CD4-positive, alpha-beta T cell treated with Interleukin-1 beta for 1 hour (primary cell): ENCODE measurements at regions not wholly inside any gene's neighbourhood (a gene's known extent, or its start where the extent isn't known, plus 50 kb on each side); places are given as distances from the start of the nearest gene placed in this dataset.

Experiments
- DNase-seq, 2 donors: peaks; one replicate each; pipeline ENCODE4 v3.0.0-alpha.2; 2020 to 2022

DNA sequence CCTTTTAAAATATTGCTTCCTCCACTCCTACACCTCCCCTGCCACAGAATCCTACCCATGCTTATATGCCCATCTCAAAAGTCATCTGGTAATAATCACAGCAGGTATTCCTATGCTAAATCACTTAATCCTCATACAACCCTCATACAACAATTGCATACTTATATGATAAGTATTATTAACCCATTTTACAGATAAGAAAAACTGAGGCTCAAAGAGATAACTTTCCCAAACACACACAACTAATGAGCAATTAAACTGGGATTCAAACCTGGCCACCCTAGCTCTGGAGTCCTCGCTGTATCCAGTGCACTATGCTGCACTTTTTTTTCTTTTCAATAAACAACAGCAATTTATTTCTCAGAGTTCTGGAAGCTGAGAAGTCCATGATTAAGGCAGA lies 99.8 kb upstream of the TSPAN5 start:
- no peak for DNase-seq

DNA sequence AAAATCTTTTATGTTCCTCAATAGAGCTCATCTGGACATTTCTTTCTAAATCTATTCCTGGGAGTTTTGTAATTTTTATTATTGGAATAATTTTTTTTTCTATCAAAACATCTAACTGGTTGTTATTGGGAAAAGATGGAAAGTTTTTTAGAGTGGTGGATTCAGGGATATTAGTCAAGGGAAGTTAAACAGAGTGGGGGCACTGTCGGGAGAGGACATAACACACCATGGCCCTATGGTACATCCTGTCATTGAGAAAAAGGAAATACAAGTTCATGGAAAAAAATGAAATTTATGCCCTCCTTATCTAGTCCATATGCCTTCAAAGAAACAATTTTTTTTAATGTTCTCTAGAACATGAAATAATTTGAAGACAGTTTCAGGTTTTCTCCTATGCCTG lies 96.3 kb upstream of the TSPAN5 start:
- DNase-seq, result no peak

DNA sequence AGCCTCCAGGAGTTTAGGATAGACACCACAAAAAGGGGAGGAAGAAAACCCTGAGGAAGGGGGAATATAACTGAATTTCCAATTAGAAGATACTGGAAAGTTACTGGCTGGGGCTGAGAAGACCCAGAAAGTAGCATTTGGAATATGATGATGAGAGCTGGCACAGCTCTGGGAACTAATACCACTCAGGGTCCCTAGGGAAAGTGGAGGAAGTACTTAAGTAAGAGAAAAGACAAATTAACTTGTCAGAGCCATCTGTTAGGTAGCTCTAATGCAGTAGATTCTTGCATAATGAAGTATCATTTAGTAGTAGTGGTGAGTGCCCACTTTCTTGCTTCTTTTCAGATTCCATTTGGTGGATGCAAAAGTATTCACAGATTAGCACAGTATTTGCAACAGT lies 90.8 kb upstream of the TSPAN5 start:
- DNase-seq, result no peak

DNA sequence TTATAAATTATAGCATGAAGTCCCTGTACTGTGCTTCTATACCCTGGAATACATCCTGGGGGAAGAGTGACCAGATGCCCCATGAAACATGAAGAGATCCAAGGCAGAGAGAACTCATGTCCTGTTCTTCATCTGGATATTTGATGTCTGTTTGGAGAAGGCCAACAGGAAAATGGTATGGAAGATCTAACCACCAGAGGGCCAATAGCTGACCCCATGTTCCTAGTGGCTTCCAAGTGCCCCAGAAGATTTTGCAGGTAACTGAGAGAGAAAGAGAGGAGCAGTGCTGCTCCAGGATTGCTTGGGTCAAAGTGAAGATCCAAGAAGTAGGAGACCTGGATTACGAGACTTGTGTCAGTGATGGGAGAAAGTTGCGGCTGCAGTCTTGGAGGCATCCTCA lies 90.2 kb upstream of the TSPAN5 start:
- no peak for DNase-seq

DNA sequence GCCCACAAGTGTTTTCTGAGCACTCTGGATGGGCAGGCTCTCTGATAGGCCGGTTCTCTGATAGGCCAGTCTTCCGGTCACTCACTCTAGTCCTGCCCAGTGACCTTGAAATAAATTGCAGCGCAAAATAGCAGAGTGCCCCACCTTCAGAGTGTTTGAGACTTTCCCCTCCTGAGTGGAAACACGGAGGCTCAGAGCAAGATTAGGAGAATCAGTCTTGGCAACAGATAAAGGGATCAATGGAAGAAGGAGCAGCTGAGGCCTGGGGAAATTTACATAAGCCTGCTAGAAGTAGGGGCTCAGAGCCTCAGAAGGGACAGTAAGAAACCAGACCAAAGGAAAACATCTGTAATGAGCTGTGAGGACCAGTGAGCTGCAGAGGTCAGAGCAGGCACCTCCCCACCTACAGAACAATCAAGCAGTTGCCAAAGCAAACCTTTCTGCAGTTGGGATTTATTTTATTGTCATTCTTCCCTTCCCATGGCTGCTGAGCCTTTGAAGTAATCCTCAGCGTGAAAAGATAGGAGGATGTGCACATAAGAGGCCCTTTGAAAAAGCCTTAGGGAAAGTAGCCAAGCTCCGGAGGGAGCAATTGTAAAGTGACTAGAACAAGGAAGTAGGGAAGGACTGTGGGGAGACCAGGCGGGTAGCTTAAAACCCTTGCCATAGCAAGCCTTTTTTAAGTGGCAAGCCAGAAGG lies 89.1 kb upstream of the TSPAN5 start:
- DNase-seq, result no peak

DNA sequence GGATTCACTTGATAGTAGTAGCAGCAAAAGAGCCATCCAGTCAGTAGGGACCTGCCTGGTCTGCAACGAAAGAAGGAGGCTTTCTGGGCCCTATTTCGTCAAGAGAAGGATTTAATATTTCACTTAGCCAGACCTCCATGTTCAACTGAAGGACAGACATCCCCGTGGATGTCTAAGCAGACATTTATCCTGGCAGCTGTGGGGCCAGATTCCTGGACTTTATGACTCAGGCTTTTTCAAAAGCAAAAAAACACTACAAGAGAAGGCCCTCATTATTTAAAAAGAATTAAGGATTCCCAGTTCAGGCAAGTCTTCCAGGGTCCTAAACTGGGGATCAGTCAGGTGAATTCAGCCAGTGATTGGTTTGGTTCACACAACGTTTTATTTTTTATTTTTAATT lies 88.5 kb upstream of the TSPAN5 start:
- DNase-seq, result no peak

DNA sequence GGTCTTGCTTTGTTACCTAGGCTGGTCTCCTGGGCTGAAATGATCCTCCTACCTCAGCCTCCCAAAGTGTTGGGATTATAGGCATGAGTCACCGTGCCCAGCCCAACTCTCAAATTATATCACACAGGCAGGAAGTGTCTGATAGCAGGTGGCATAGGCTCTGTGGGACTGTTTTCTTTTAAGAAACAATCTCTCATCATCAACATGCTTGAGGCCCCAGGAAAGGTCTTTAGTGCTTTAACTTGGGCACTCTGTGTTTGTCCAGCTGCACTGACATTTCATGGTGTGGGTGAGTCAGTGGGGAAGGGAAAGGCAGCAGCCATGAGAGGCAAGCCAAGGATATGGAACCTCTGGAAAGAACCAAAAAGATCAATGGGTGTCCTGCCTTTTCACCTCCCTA lies 88.1 kb upstream of the TSPAN5 start:
- DNase-seq, result no peak

DNA sequence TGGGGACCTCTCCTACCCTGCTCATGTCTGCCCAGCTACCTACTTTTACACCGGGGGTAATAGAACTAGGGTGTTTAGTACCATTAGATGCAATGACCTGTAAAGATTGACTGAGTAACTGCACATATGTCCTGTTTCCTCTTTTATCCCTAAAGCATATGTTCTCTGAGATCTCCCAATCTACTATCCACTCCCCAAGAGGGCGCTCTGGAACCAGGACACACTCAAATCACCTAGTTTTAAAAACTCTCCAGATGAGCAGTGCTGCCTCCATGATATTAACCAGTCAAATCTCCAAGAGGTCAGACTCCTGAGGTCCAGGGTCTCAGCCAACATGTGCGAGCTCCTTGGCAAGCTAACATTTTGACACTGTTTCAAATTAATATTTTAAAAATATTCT lies 87.0 kb upstream of the TSPAN5 start:
- no peak for DNase-seq

DNA sequence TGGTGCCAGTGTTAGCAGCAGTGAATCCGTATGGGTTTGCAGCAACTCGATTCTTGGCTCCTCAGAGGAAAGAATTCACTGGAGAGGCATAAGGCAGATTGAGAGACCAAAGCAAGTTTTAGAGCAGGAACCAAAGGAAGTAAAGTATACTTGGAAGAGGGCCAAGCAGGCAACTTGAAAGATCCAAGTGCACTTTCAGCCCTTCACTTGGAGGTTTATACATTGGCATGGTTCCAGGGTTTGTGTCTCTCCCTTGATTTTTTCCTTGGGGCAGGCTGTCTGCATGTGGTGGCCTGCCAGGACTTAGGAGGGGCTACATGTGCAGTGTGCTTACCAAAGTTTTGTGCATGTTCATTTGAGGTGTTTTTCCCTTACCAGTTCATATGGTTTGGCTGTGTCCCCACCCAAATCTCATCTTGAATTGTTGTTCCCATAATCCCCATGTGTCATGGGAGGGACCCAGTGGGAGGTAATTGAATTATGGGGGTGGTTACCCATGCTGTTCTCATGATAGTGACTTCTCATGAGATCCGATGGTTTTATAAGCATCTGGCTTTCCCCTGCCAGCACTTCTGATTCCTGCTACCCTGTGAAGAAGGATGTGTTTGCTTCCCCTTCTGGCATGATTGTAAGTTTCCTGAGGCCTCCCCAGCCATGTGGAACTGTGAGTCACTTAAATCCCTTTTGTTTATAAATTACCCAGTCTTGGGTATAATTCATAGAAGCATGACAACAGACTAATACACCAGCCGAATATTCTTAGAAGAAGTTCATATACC lies 86.2 kb upstream of the TSPAN5 start:
- DNase-seq, result no peak

DNA sequence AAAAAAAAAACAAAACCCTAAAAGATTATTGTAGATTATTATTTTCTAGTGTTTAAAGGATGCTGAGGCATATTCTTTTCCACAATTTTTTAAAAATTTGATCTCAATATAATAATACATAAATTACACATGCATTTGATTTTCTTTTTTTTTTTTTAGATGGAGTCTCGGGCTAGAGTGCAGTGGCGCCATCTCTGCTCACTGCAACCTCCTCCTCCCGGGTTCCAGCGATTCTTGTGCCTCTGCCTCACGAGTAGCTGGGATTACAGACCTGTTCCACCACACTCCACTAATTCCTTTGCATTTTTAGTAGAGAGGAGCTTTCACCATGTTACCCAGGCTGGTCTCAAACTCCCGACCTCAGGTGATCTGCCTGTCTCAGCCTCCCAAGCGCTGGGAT lies 83.5 kb upstream of the TSPAN5 start:
- DNase-seq, result no peak

DNA sequence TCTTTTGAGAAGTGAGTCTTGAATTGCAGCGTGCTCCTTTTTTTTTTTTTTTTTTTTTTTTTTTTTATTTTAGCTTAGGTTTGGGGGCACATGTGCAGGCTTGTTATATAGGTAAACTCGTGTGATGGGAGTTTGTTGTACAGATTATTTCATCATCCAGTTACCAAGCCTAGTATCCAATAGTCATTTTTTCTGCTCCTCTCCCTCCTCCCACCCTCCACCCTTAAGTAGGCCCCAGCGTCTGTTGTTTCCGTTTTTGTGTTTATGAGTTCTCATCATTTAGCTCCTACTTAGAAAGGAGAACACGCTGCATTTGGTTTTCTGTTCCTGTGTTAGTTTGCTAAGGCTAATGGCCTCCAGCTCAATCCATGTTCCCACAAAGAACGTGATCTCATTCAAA lies 81.3 kb upstream of the TSPAN5 start:
- DNase-seq, result no peak

DNA sequence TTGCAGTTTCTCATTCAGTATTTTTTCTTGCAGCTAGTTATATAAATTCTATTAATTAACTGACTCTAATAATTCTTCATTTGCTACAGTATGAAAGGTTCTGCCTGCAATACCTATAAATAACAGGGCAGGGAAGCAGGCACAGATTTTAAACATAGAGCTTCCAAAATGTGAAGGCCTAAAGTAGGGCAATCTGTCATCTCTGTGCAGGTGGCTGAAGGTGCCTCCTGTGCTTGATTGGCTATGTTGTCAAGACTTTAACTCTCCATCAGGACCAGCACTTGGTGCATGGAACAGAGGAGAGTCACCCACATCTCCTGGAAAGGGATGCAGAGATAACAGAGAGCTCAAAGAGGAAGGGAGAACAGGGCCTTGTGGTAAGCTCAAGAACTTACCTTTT lies 75.2 kb upstream of the TSPAN5 start:
- DNase-seq, result no peak

DNA sequence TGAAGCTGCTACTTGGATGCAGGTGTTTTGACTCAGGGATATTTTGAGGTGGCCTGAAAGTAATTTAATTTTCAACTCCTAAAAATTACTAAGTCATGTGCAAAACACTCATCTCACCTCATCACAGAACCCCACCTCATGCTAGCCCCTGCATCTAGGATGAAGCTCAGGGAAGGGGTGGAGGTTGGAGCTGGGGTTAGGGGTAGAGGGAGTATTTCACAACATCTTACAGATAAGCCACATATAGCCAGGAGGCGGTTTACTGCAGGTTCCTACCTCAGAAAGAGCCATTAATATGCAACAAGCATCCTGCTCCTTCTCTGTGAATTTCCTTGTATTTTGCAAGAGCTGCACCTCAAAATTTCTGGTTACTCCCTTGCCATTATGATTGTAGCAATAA lies 70.5 kb upstream of the TSPAN5 start:
- DNase-seq, result no peak

DNA sequence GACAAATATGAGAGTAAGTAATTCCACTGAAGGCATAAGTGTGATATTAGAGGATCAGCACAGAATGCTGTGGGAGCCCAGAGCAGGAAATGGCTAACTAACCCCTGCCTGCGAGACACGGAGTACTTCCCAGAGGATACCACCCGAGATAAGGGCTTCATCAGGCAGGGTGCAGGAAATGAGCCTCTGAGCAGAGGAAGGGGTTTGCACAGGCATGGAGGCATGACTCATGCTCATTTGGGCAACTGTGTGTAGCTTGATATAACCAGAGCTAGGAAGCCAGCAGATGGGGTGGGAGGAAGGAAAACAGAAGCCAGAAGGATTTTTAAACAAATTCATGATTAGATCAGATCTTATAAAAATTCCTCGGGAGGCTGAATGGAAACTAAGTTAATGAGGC lies 70.0 kb upstream of the TSPAN5 start:
- no peak for DNase-seq

DNA sequence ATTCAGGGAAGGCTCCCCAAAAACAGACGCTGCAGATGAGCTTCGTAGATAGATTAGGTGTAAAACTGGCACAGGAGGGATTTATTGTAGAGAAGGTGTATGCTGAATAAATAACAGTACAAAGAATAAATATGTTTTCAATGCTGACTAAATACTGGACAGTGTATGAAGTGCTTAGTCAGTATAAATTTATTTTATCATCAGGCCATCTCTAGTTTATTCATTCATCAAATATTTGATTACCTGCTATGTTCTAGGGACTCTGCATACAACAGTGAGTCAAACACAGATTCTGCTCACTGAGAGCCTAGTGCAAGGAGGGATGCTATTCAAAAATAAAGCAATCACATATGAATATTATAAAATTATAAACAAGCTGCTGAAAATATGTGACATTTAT lies 63.6 kb upstream of the TSPAN5 start:
- no peak for DNase-seq

DNA sequence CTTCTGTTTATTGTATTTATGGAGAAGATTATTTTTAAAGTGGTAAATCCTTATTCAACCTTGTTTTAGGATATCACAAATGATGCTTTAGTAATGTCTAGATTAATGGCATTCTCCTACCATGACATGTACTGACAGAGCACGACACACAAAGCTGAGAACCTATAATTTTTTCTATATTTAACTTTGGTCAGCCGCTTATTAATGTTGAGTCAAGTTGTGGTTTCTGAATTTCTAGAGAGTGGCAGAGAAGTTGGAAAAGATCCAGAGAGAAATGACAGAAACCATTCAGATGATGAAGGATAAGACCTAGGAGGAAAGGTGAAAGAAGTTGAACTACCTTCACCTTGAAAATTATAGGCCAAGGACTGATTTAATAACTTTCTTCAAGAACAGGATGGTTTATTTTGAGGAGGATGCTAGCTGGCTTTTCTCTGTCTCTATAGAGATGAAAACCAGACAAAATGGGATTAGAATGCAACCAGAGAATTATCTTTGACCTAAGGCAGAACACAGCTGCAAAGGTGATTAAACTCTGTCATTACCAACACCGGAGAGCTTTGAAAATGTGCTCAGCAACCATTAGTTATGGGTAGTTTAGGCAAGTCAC lies 62.6 kb upstream of the TSPAN5 start:
- DNase-seq, result no peak

DNA sequence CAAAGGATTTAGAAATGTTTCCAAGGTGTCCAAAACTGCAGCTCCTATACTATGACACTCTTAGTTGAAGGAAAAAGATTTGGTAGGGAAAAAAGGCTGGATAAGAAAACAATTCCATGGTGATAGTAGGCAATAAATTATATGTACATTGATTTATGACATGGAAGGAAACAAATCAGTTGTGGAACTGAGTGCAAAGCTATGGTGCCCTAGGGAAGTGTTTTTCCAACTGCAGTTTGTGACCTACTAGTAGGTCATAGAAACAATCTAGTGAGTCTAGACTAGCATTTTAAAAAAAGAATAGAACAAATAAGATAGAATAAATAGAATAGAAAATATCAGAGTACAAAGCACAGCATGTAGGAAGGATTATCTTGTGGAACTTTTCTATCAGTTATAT lies 58.4 kb upstream of the TSPAN5 start:
- DNase-seq, result no peak

DNA sequence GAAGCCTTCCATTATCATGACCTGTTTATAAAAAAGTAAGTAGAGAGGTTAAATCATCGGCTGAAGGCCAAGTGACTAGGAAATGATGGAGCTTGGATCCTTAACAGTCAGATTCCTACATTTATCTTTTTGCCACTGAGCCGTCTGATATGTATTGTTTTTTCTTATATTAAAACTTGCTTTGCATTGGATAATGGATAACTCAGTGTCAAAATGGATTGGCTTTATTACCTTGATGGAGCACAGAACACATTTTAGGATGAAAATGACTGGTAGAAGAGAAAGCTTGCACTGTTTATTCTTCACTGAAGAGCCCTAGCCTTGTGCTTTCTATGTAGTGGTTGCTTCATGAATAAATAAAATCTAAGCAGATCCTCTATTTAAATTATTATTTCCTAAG lies 54.2 kb upstream of the TSPAN5 start:
- no peak for DNase-seq

DNA sequence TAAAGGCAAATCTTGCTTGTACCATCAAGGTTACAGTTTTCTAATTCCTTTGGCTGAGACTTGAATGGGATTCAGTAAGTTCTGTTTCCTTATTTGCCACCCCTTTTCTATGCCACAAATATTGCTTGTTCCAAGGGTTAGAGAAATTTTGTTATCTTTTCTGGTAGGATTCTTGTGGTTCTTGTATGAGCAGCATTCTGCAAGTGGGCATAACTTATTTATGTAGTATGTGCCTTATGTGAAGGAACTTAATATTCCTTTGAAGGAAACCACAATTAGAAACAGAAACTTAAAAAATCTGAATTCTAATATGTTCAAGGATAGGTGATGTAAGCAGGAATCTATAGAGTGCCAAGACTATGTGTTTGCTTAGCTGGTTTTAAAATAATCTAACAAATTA lies 53.1 kb upstream of the TSPAN5 start:
- no peak for DNase-seq

DNA sequence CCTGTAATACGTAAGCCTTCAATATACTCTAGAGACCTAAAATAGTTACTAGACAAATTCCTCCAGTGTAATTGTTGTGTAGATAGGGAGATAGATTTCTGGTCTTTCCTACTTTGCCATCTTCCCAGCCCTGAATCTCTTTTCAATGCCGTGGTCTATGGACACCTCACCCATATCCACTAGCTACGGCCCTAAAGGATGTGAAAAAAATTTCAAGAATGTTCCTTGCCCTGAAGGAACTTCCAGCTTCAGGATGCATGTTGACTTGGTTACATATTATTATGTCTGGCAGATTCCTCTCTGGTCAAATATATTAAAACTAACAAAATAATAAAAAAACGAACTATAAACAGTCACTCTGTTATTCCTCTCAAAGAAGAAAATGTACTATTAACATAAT lies 52.4 kb upstream of the TSPAN5 start:
- no peak for DNase-seq
